ENCODE measurements at regions not wholly inside any gene's neighbourhood (a gene's known extent, or its start where the extent isn't known, plus 50 kb on each side); places are given as distances from the start of the nearest gene placed in this dataset.

DNA sequence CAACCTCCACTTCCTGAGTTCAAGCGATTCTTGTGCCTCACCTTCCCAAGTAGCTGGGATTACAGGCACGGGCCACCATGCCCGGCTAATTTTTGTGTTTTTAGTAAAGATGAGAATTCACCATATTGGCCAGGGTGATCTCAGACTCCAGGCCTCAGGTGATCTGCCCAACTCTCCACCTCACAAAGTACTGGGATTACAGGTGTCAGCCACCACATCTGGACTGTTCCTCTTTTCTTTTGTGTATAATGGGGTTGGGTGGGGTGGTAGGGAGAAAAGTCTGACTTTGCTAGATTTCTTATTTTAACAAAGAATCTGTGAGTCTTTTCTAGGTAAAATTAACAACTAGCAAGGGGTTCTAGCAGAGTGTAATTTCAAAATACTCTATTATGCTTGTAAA, 92.7 kb upstream of the AMN1 start (continued):
- TF ChIP-seq BACH1 (IDR thresholded peaks at IDR 0.05; ENCODE audit: low read length) (no peak), SIN3A (conservative IDR thresholded peaks at IDR 0.05 in 1 of 2, IDR thresholded peaks at IDR 0.05 in 1 of 2; ENCODE audit: low read depth in 1 of 2, low read length in 2 of 2) (no peak)

Measured in H1 (cell line).